ENCODE measurements at regions not wholly inside any gene's neighbourhood (a gene's known extent, or its start where the extent isn't known, plus 50 kb on each side); places are given as distances from the start of the nearest gene placed in this dataset.

- TF ChIP-seq POLR2A (IDR thresholded peaks at IDR 0.05) (no peak), CTCF (IDR thresholded peaks at IDR 0.05) (no peak)
These were observed 1919.1 kb upstream of the PIK3C3 start for GRCh38 chr18:40035966-40036365.
